Keratinocyte (primary cell): ENCODE measurements at regions not wholly inside any gene's neighbourhood (a gene's known extent, or its start where the extent isn't known, plus 50 kb on each side); places are given as distances from the start of the nearest gene placed in this dataset.

Source experiments
- DNase-seq: peaks from one replicate; pipeline ENCODE4 v3.0.0-alpha.2; 2011; ENCODE audit warnings: low read depth, missing footprints, low spot score
- FAIRE-seq: peaks from 2 replicates; lab custom pipeline; 2011; peaks lifted over from hg19 to GRCh38; lab: Jason Lieb, UNC
- H2AFZ ChIP-seq: 2 replicates; pipeline ENCODE4 v1.6.0; 2012; ENCODE audit warnings: low read length, control low read depth, inconsistent platforms; ENCODE audit not compliant: control insufficient read depth
- H3K27ac ChIP-seq: 2 replicates; pipeline ENCODE4 v1.5.1; 2011; ENCODE audit warnings: low read length; ENCODE audit not compliant: control insufficient read depth, insufficient read depth
- H3K27me3 ChIP-seq: 3 replicates; pipeline ENCODE4 v1.6.0; 2011; ENCODE audit warnings: low read length; ENCODE audit not compliant: control insufficient read depth, insufficient read depth; ENCODE audit errors: extremely low read depth
- H3K36me3 ChIP-seq, 2 experiments: 2 replicates in 1 of 2; 3 replicates in 1 of 2; pipeline ENCODE4 v1.5.1; 2011; ENCODE audit warnings: low read length in 2 of 2, mild to moderate bottlenecking in 1 of 2; ENCODE audit not compliant: control insufficient read depth in 2 of 2, insufficient read depth in 2 of 2; ENCODE audit errors: extremely low read depth in 1 of 2
- H3K4me1 ChIP-seq: 3 replicates; pipeline ENCODE4 v1.5.1; 2011; ENCODE audit warnings: low read length; ENCODE audit not compliant: control insufficient read depth, insufficient read depth; ENCODE audit errors: extremely low read depth
- H3K4me2 ChIP-seq: 3 replicates; pipeline ENCODE4 v1.6.0; 2011; ENCODE audit warnings: low read depth, low read length; ENCODE audit not compliant: control insufficient read depth, insufficient read depth; ENCODE audit errors: extremely low read depth
- H3K4me3 ChIP-seq, 3 experiments: fragments of 200-600 bp in 1 of 3; sonication (generic) in 1 of 3; 2 replicates in 2 of 3; 3 replicates in 1 of 3; pipeline ENCODE4 v1.5.1; 2011 to 2016; ENCODE audit warnings: low read length in 3 of 3, mild to moderate bottlenecking in 3 of 3, control low read depth in 2 of 3, inconsistent platforms in 1 of 3, low read depth in 1 of 3, mixed read lengths in 1 of 3, mixed run types in 1 of 3, moderate library complexity in 1 of 3; ENCODE audit not compliant: control insufficient read depth in 2 of 3, insufficient read depth in 2 of 3; ENCODE audit errors: extremely low read depth in 1 of 3
- H3K79me2 ChIP-seq: 2 replicates; pipeline ENCODE4 v1.6.0; 2012; ENCODE audit warnings: low read length; ENCODE audit not compliant: control insufficient read depth, insufficient read depth
- H3K9ac ChIP-seq: 3 replicates; pipeline ENCODE4 v1.6.0; 2011; ENCODE audit warnings: low read length; ENCODE audit not compliant: control insufficient read depth, insufficient read depth; ENCODE audit errors: extremely low read depth
- H3K9me1 ChIP-seq: 3 replicates; pipeline ENCODE4 v1.6.0; 2011; ENCODE audit warnings: low read length; ENCODE audit not compliant: control insufficient read depth, insufficient read depth; ENCODE audit errors: extremely low read depth
- H3K9me3 ChIP-seq: 2 replicates; pipeline ENCODE4 v1.5.1; 2012; ENCODE audit warnings: low read depth, low read length; ENCODE audit not compliant: control insufficient read depth
- H4K20me1 ChIP-seq: 3 replicates; pipeline ENCODE4 v1.6.0; 2011; ENCODE audit warnings: low read length; ENCODE audit not compliant: control insufficient read depth, insufficient read depth; ENCODE audit errors: extremely low read depth
- CTCF ChIP-seq, 3 experiments: IDR thresholded peaks in 1 of 3; conservative IDR thresholded peaks in 1 of 3; optimal IDR thresholded peaks in 1 of 3; 2 replicates in 2 of 3; 3 replicates in 1 of 3; pipeline versions ENCODE3 to v1.5.1; 2011; ENCODE audit warnings: low read length in 3 of 3, mild to moderate bottlenecking in 3 of 3, moderate library complexity in 2 of 3, control low read depth in 1 of 3, inconsistent platforms in 1 of 3; ENCODE audit not compliant: insufficient read depth in 2 of 3; ENCODE audit errors: extremely low read depth in 1 of 3
- EZH2 ChIP-seq: IDR thresholded peaks from one replicate; pipeline ENCODE4 v1.6.1; 2012; ENCODE audit warnings: inconsistent platforms, mild to moderate bottlenecking, low read length, moderate library complexity
- dilution Hi-C: fragments of 300-500 bp; cut with MboI; formaldehyde crosslinking; loops from one replicate; pipeline ENCODE4 v1.7.0; 2020; ENCODE audit warnings: low sequenced_read_pairs; ENCODE audit not compliant: extremely low pct_ligation_motif_present

- DNase-seq, result no peak
Observed at GRCh38 chr13:84077271-84077670, 195.0 kb upstream of the SLITRK1 start.

GRCh38 chr13:84076280-84076679 lies 194.0 kb upstream of the SLITRK1 start:
- dilution Hi-C loops, result no loop called here

More at GRCh38 chr13:84077271-84077670, 195.0 kb upstream of the SLITRK1 start:
- dilution Hi-C loops, result no loop called here
- Histone ChIP-seq H3K9me3 (no peaks in the 10 kb centered on the region), H3K9me1 (no peaks in the 10 kb centered on the region), H3K4me3 (no peak overlapping the region), H4K20me1 (no peaks in the 10 kb centered on the region), H3K9ac (no peak overlapping the region), H3K36me3 (no peaks in the 10 kb centered on the region), H3K27ac (no peak overlapping the region), H2AFZ (no peak overlapping the region), H3K4me2 (no peak overlapping the region), H3K27me3 (no peaks in the 10 kb centered on the region), H3K4me1 (no peaks in the 10 kb centered on the region), H3K79me2 (no peaks in the 10 kb centered on the region)
- no peak for FAIRE-seq
- TF ChIP-seq CTCF (optimal IDR thresholded peaks at IDR 0.05 in 1 of 3, IDR thresholded peaks at IDR 0.05 in 1 of 3, conservative IDR thresholded peaks at IDR 0.05 in 1 of 3; ENCODE audit: extremely low read depth in 1 of 3, insufficient read depth in 2 of 3, low read length in 3 of 3), result no peak
- TF ChIP-seq EZH2, result no peak

More at GRCh38 chr13:84076280-84076679, 194.0 kb upstream of the SLITRK1 start:
- Histone ChIP-seq H3K9me1 (no peaks in the 10 kb centered on the region), H4K20me1 (no peaks in the 10 kb centered on the region), H3K4me3 (no peak overlapping the region), H3K9me3 (no peaks in the 10 kb centered on the region), H3K36me3 (no peaks in the 10 kb centered on the region), H3K9ac (no peak overlapping the region), H3K4me1 (no peaks in the 10 kb centered on the region), H3K79me2 (no peaks in the 10 kb centered on the region), H2AFZ (no peak overlapping the region), H3K27me3 (no peaks in the 10 kb centered on the region), H3K4me2 (no peak overlapping the region), H3K27ac (no peak overlapping the region)
- DNase-seq (no peak), FAIRE-seq (no peak)
- TF ChIP-seq CTCF (optimal IDR thresholded peaks at IDR 0.05 in 1 of 3, IDR thresholded peaks at IDR 0.05 in 1 of 3, conservative IDR thresholded peaks at IDR 0.05 in 1 of 3; ENCODE audit: extremely low read depth in 1 of 3, insufficient read depth in 2 of 3, low read length in 3 of 3) (no peak), EZH2 (no peak)
